HFF-Myc (cell line): ENCODE measurements at regions not wholly inside any gene's neighbourhood (a gene's known extent, or its start where the extent isn't known, plus 50 kb on each side); places are given as distances from the start of the nearest gene placed in this dataset.

ENCODE experiments used
- DNase-seq: peaks from one replicate; pipeline ENCODE4 v3.0.0-alpha.2; 2011; ENCODE audit warnings: low read depth; ENCODE audit errors: extremely low read depth
- H3K4me3 ChIP-seq: replicated peaks from 2 replicates; pipeline ENCODE4 v1.5.1; 2011; ENCODE audit warnings: low read depth, mild to moderate bottlenecking, control low read depth, low read length
- CTCF ChIP-seq: IDR thresholded peaks from 2 replicates; pipeline ENCODE4 v1.5.1; 2012; ENCODE audit warnings: mild to moderate bottlenecking, low read depth, low read length, control low read depth; ENCODE audit errors: missing control alignments

GRCh38 chr1:20425622-20426021 is 60.4 kb downstream of the CAMK2N1 start:
- DNase-seq: no peak
- no peak for TF ChIP-seq CTCF
- H3K4me3 ChIP-seq: no peak overlapping the region

GRCh38 chr1:20423169-20423795 is 62.7 kb downstream of the CAMK2N1 start:
- no peak for DNase-seq
- no peak overlapping the region for H3K4me3 ChIP-seq
- no peak for TF ChIP-seq CTCF

- DNase-seq: no peak
- no peak for TF ChIP-seq CTCF
Observed at GRCh38 chr1:20421441-20421840, 64.6 kb downstream of the CAMK2N1 start.

GRCh38 chr1:20417581-20417980 is 68.4 kb downstream of the CAMK2N1 start:
- no peak for TF ChIP-seq CTCF
- no peak overlapping the region for H3K4me3 ChIP-seq
- DNase-seq: no peak

More at GRCh38 chr1:20421441-20421840, 64.6 kb downstream of the CAMK2N1 start:
- H3K4me3 ChIP-seq: no peak overlapping the region

- no peak for TF ChIP-seq CTCF
- DNase-seq: no peak
Observed at GRCh38 chr1:20416706-20417105, 69.3 kb downstream of the CAMK2N1 start.

GRCh38 chr1:20413776-20414140 is 72.3 kb downstream of the CAMK2N1 start:
- H3K4me3 ChIP-seq: no peak overlapping the region
- no peak for TF ChIP-seq CTCF
- no peak for DNase-seq

More at GRCh38 chr1:20416706-20417105, 69.3 kb downstream of the CAMK2N1 start:
- H3K4me3 ChIP-seq: no peak overlapping the region
